NCI-H748 (cell line): ENCODE measurements at regions not wholly inside any gene's neighbourhood (a gene's known extent, or its start where the extent isn't known, plus 50 kb on each side); places are given as distances from the start of the nearest gene placed in this dataset.

ENCODE experiments used
- DNase-seq: peaks from one replicate; lab custom pipeline; 2025; ENCODE audit not compliant: unreplicated experiment; lab: John Stamatoyannopoulos, UW

GRCh38 chr2:106977717-106978116 is 91.8 kb upstream of the ST6GAL2 start:
- DNase-seq: no peak

GRCh38 chr2:106978647-106979046 is 92.7 kb upstream of the ST6GAL2 start:
- DNase-seq: no peak

GRCh38 chr2:106981491-106981890 is 95.5 kb upstream of the ST6GAL2 start:
- DNase-seq: no peak

GRCh38 chr2:106982350-106982749 is 96.4 kb upstream of the ST6GAL2 start:
- no peak for DNase-seq

- no peak for DNase-seq
Measured at GRCh38 chr2:106983305-106983704, 97.3 kb upstream of the ST6GAL2 start.

GRCh38 chr2:106988361-106988760 is 102.4 kb upstream of the ST6GAL2 start:
- no peak for DNase-seq

- no peak for DNase-seq
Measured at GRCh38 chr2:106990297-106990696, 104.3 kb upstream of the ST6GAL2 start.

- no peak for DNase-seq
Measured at GRCh38 chr2:106991866-106992265, 105.9 kb upstream of the ST6GAL2 start.

- DNase-seq: no peak
Measured at GRCh38 chr2:106995556-106995955, 109.6 kb upstream of the ST6GAL2 start.

GRCh38 chr2:106996171-106996769 is 110.3 kb upstream of the ST6GAL2 start:
- DNase-seq: peak; percentile 91

GRCh38 chr2:106997204-106997603 is 111.2 kb upstream of the ST6GAL2 start:
- DNase-seq: no peak

- no peak for DNase-seq
Measured at GRCh38 chr2:107001062-107001461, 115.1 kb upstream of the ST6GAL2 start.

GRCh38 chr2:107001551-107001950 is 115.6 kb upstream of the ST6GAL2 start:
- DNase-seq: no peak

- no peak for DNase-seq
Measured at GRCh38 chr2:107001964-107002696, 116.2 kb upstream of the ST6GAL2 start.

GRCh38 chr2:107002735-107003134 is 116.8 kb upstream of the ST6GAL2 start:
- DNase-seq: no peak

GRCh38 chr2:107005853-107006252 is 119.9 kb upstream of the ST6GAL2 start:
- DNase-seq: no peak

- no peak for DNase-seq
Measured at GRCh38 chr2:107006836-107007235, 120.9 kb upstream of the ST6GAL2 start.

GRCh38 chr2:107007927-107008326 is 122.0 kb upstream of the ST6GAL2 start:
- no peak for DNase-seq

GRCh38 chr2:107008843-107009242 is 122.9 kb upstream of the ST6GAL2 start:
- no peak for DNase-seq

- DNase-seq: no peak
Measured at GRCh38 chr2:107009275-107009674, 123.3 kb upstream of the ST6GAL2 start.

GRCh38 chr2:107012714-107013306 is 126.8 kb upstream of the ST6GAL2 start:
- DNase-seq: no peak

GRCh38 chr2:107013884-107014283 is 127.9 kb upstream of the ST6GAL2 start:
- DNase-seq: no peak
